Gastrocnemius medialis (tissue), 4 donors: ENCODE measurements at regions not wholly inside any gene's neighbourhood (a gene's known extent, or its start where the extent isn't known, plus 50 kb on each side); places are given as distances from the start of the nearest gene placed in this dataset.

Experiments used
- ATAC-seq, 2 donors: fragments of 150-250 bp; one replicate each; pipeline ENCODE4 v1.9.1; 2016
- DNase-seq, 2 donors: peaks; one replicate each; pipeline ENCODE4 v3.0.0-alpha.2; 2019
- H3K27ac ChIP-seq, 4 donors: fragments of 200-600 bp; sonication (generic); 1 replicate in 1 of 4; 2 replicates in 3 of 4; pipeline ENCODE4 v1.5.1; 2016 to 2018; ENCODE audit warnings: mild to moderate bottlenecking in 2 of 4, moderate library complexity in 1 of 4
- H3K27me3 ChIP-seq, 3 donors: fragments of 200-600 bp; sonication (generic) in 2 of 3; 1 replicate in 1 of 3; 2 replicates in 2 of 3; pipeline versions ENCODE4 v1.5.1 to v1.6.0; 2016 to 2019; ENCODE audit warnings: mild to moderate bottlenecking in 1 of 3, moderate library complexity in 1 of 3
- H3K36me3 ChIP-seq, 2 donors: fragments of 200-600 bp; sonication (generic) in 1 of 2; one replicate each; pipeline ENCODE4 v1.5.1; 2017 to 2018
- H3K4me1 ChIP-seq, 2 donors: fragments of 200-600 bp; sonication (generic) in 1 of 2; one replicate each; pipeline ENCODE4 v1.5.1; 2016 to 2017; ENCODE audit warnings: mild to moderate bottlenecking in 2 of 2
- H3K4me3 ChIP-seq, 4 donors: fragments of 200-600 bp; sonication (generic) in 3 of 4; 1 replicate in 1 of 4; 2 replicates in 3 of 4; pipeline ENCODE4 v1.5.1; 2016 to 2019; ENCODE audit warnings: mild to moderate bottlenecking in 2 of 4
- H3K9me3 ChIP-seq, 3 donors: fragments of 200-600 bp; sonication (generic) in 2 of 3; 1 replicate in 1 of 3; 2 replicates in 2 of 3; pipeline ENCODE4 v1.5.1; 2016 to 2019
- POLR2A ChIP-seq, 2 donors: fragments of 450-650 bp; IDR thresholded peaks; one replicate each; pipeline ENCODE4 v1.6.1; 2017; ENCODE audit warnings: antibody characterized with exemption in 2 of 2, mild to moderate bottlenecking in 2 of 2, moderate library complexity in 2 of 2
- in situ Hi-C, 4 donors: fragments of 200-750 bp; cut with MboI; loops; one replicate each; pipeline versions ENCODE4 v1.15.0 to v1.8.0; 2017; ENCODE audit warnings: low sequenced_read_pairs in 4 of 4
- intact Hi-C: fragments of 100-400 bp; cut with DNase I; formaldehyde crosslinking; loops from one replicate; pipeline ENCODE4 v1.15.1; 2023; ENCODE audit warnings: low total_unique reads
- TF ChIP-seq, protein P1 (sequence below), 5 experiments: fragments of 450-650 bp in 3 of 5; fragments of 200-600 bp in 2 of 5; sonication (generic) in 2 of 5; IDR thresholded peaks in 4 of 5; conservative IDR thresholded peaks in 1 of 5; 1 replicate in 4 of 5; 2 replicates in 1 of 5; pipeline ENCODE4 v1.5.1; 2016 to 2019; ENCODE audit warnings: antibody characterized with exemption in 5 of 5, mild to moderate bottlenecking in 3 of 5, moderate library complexity in 3 of 5

DNA sequence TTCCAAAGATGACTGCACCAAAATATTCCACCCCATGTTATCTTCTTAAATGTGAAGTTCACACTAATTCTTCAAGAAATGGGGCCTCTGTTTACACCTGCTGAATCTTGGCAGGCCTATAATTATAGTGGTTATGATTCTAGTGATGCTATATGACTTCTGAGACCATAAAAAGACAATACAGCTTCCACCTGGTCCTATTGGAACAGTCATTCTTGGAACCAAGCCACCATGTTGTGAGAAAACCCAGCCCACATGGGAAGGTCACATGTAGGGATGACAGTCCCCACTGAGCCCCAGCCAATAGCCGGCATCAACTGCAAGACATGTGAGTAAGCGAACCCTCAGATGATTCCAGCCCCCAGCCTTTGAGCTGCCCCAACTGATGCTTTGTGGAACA lies 587.5 kb downstream of the MID1IP1 start:
- no peaks in the 10 kb centered on the region for H3K36me3 ChIP-seq
- no peak for TF ChIP-seq POLR2A (IDR thresholded peaks at IDR 0.05)
- TF ChIP-seq, protein P1, sequence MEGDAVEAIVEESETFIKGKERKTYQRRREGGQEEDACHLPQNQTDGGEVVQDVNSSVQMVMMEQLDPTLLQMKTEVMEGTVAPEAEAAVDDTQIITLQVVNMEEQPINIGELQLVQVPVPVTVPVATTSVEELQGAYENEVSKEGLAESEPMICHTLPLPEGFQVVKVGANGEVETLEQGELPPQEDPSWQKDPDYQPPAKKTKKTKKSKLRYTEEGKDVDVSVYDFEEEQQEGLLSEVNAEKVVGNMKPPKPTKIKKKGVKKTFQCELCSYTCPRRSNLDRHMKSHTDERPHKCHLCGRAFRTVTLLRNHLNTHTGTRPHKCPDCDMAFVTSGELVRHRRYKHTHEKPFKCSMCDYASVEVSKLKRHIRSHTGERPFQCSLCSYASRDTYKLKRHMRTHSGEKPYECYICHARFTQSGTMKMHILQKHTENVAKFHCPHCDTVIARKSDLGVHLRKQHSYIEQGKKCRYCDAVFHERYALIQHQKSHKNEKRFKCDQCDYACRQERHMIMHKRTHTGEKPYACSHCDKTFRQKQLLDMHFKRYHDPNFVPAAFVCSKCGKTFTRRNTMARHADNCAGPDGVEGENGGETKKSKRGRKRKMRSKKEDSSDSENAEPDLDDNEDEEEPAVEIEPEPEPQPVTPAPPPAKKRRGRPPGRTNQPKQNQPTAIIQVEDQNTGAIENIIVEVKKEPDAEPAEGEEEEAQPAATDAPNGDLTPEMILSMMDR (IDR thresholded peaks at IDR 0.05 in 4 of 5, conservative IDR thresholded peaks at IDR 0.05 in 1 of 5) = no peak
- H3K27ac ChIP-seq = no peak overlapping the region
- intact Hi-C loops = no loop called here
- H3K4me3 ChIP-seq = no peak overlapping the region
- H3K4me1 ChIP-seq = no peaks in the 10 kb centered on the region
- H3K27me3 ChIP-seq = no peaks in the 10 kb centered on the region
- no peak for ATAC-seq
- in situ Hi-C loops = no loop called here
- DNase-seq = no peak
- no peaks in the 10 kb centered on the region for H3K9me3 ChIP-seq

DNA sequence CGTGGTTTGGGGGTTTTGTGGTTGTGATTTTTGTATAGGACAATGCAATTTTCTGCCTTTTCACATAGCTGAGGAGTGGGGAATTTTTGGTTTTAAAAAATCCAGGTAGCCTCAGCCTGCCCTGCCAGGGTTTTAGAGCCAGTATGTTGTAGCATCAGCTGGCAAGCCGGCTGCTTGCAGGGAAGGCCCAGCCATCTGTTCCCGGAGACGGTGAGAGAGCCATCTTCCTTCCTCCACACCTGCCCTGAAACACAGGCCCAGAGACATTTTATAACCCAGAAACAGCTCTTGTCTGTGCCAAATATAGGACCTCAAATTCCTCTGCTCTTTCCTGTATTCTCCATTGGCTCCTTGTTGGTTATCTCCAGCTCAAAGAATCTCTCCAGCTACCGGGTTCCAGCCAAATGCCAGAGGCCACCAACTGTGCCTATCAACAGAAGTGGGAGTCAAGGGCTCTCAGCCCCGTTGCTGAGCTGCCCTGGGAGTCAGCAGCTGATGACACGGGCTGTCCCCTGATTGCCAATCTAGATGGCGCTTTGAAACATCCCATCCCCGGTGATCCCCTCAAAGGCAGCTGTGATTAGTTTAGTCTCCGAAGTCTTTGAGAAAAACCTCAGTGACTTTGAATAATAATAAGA lies 595.2 kb downstream of the MID1IP1 start:
- in situ Hi-C loops = no loop called here

DNA sequence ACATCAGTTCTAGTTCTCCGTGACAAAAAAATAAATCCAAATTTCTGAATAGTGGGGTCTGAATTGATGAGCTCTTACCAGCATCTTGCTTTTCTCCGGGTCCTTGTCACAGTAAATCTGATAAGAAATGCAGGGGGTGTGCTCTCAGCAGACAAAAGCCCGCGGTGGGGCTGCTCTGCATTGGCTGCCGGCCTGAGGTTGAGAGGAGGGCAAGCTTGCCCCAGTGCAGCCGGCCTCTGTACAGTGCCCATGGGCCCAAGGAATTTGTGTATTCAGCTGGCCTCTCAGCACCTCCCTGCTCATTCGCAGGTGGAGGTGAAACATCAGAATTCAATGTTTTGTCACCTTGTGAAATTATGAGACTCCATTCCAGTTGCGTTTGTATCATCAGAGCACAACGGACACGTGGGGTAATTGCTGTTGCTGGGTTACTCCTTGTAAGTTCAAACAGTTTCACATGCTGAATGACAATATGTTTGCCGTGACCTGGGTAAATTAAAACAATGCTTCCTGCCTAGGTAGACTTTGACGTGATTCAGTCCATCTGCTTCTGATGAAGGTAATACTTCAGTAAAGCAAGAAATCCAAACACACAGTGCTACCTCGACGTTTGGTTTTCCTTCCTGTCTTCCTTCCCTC lies 596.4 kb downstream of the MID1IP1 start:
- H3K9me3 ChIP-seq = no peaks in the 10 kb centered on the region
- no peaks in the 10 kb centered on the region for H3K36me3 ChIP-seq
- TF ChIP-seq, protein P1 (IDR thresholded peaks at IDR 0.05 in 4 of 5, conservative IDR thresholded peaks at IDR 0.05 in 1 of 5) = no peak
- no peak for TF ChIP-seq POLR2A (IDR thresholded peaks at IDR 0.05)
- no peaks in the 10 kb centered on the region for H3K4me1 ChIP-seq
- H3K27ac ChIP-seq = no peak overlapping the region
- in situ Hi-C loops (no loop called here), intact Hi-C loops (no loop called here)
- H3K4me3 ChIP-seq = no peak overlapping the region
- DNase-seq = no peak
- no peaks in the 10 kb centered on the region for H3K27me3 ChIP-seq
- ATAC-seq = no peak

More for the DNA sequence above, 595.2 kb downstream of the MID1IP1 start:
- intact Hi-C loops = no loop called here
- no peaks in the 10 kb centered on the region for H3K4me1 ChIP-seq
- TF ChIP-seq, protein P1 (IDR thresholded peaks at IDR 0.05 in 4 of 5, conservative IDR thresholded peaks at IDR 0.05 in 1 of 5) = no peak
- no peak for TF ChIP-seq POLR2A (IDR thresholded peaks at IDR 0.05)
- no peak for DNase-seq
- ATAC-seq = no peak
- H3K9me3 ChIP-seq = no peaks in the 10 kb centered on the region
- no peak overlapping the region for H3K27ac ChIP-seq
- no peak overlapping the region for H3K4me3 ChIP-seq
- no peaks in the 10 kb centered on the region for H3K36me3 ChIP-seq
- no peaks in the 10 kb centered on the region for H3K27me3 ChIP-seq

DNA sequence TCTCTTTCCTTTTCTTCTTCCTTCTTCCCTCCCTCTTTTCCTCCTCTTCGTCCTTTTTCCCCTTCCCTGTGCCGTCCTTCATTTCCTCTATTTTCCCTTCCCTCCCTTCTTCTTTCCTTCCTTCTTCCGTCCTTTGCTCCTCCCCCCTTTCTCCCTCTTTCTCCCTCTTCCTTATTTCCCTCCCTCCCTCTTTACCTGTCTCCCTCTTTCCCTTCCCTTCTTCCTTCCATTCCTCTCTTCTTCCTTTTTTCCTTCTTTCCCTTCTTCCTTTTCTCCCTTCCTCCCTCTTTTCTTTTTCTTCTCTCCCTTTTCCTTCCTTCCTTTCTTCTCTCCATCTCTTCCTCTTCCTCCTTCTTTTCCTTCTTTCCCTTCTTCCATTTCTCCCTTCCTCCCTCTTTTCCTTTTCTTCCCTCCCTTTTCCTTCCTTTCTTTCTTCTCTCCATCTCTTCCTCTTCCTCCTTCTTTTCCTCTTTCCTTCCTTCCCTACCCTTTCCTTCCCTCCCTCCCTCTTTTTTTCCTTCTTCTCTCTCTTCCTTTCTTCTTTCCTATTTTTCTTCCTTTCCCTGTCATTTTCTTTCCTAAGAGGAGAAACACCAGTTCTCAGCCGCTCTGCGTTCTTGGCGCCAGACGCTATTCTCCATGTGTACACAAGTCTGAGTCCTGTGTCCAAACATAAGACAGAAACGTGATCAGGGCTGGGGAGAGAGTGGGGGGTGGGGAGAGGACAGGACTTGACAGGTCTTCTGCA lies 597.1 kb downstream of the MID1IP1 start:
- in situ Hi-C loops (no loop called here), intact Hi-C loops (no loop called here)
- no peak for TF ChIP-seq POLR2A (IDR thresholded peaks at IDR 0.05)
- TF ChIP-seq, protein P1 (IDR thresholded peaks at IDR 0.05 in 4 of 5, conservative IDR thresholded peaks at IDR 0.05 in 1 of 5) = no peak
- Histone ChIP-seq H3K4me1 (no peaks in the 10 kb centered on the region), H3K27me3 (no peaks in the 10 kb centered on the region), H3K27ac (no peak overlapping the region), H3K4me3 (no peak overlapping the region), H3K9me3 (no peaks in the 10 kb centered on the region), H3K36me3 (no peaks in the 10 kb centered on the region)
- no peak for ATAC-seq
- DNase-seq = no peak
